Right hindlimb (tissue), 1 donor: ENCODE measurements at regions not wholly inside any gene's neighbourhood (a gene's known extent, or its start where the extent isn't known, plus 50 kb on each side); places are given as distances from the start of the nearest gene placed in this dataset.

Source experiments
- DNase-seq: peaks from one replicate; pipeline ENCODE4 v3.0.0-alpha.2; 2018

GRCh38 chr16:86377251-86378022 is 132.9 kb upstream of the FOXF1 start:
- no peak for DNase-seq

DNA sequence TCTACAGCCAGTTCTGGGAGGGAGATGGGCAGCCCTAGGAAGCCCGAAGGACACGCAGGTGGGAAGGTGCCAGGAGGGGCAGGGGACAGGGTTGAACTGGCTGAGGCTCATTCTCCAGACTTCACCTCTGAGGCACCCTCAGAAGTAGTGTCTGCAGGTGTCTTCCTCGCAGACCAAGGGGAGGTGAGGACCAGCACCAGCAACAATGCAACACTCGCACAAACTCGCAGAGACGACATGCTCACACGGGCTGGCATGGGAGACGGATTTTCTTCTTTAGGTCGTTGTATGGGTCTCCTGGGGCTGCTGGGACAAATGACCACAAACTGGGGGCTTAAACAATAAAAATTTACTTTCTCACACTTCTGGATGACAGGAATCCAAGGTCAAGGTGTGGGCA is 132.2 kb upstream of the FOXF1 start:
- DNase-seq = no peak

DNA sequence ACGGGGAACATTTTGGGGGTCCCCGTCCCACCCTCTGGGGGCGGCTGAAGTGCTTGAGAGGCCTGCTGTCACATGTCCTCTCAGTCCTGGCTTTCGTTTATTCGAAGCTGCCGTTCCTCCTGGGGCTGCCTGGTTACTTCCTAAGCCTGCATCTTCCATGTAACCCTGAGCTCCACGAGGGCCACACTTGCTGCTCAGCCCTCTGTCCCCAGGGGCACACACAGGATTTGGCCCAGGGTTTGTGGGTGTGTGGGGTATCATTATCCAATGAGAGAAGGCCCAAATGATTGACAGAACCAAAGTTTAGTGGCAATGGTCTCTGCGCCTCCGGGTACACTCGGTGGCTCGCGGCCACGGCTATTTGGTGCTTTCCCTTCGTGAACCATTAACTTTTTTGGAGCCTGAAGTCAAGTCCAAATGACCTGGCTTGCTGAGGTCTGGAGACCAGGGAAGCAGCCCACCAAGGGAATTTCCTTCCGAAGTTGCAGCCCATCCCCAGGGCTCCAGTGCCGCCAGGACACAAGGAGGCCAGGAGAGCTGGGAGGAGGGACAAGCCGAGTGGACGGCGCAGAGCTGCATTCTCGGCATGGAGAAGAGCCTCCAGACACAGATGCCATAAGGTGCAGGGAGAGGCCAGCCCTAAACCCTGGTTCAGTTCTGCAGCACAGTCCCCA is 131.4 kb upstream of the FOXF1 start:
- no peak for DNase-seq

DNA sequence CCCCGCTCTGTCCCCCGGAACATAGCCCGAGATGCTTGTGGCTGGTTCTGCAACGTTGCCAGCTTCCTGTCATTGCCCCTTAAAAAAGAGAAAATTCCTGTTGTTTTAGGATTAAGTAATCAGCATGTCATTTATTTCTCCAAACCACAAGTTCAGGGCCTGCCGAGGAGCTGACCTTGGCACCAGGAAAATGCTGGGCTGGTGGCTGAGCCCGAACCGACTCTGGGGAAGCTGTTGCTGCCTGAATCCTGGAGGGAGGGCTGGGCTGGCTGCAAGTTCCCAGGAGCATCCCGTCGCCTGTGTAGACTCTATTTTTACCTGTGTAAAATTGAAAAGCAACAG is 130.9 kb upstream of the FOXF1 start:
- no peak for DNase-seq

DNA sequence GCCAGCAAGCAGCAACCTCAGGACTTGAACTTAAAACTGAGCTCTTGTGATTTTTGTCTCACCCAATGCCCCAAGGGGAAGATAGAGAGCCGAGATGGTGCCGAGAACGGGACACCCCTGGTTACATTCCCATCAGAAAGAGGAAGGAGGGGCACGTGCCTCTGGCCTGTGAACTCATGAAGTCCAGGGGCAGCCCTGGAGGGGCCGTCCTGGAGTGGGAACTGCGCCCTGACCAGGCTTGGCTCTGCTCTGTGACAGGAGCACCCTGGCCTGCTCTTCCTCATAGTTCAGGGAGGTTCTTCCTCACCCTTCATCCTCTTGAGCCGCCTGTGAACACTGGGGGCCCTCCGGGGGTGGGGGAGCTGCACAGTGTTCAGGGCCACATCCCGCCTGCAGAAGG is 130.3 kb upstream of the FOXF1 start:
- no peak for DNase-seq

DNA sequence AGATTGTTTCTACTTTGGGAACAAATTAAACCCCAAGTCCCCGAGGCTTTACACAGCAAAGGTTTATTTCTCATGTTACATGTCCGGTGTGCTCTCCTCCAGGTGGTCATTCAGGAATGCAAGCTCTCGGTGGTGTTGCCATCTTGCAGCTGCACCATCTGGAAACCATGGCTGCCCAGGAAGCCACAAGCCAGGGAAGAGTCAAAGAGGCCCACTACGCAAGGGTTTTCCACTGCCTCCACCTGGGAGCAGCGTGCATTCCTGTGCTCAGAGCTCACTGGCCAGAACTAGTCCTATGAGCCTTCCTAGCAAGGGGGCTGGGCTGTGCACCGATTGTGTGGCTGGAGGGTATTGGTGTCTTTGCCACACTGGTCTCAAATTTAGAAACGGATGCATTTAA is 128.8 kb upstream of the FOXF1 start:
- DNase-seq = no peak

GRCh38 chr16:86382067-86382773 is 128.1 kb upstream of the FOXF1 start:
- DNase-seq = no peak

DNA sequence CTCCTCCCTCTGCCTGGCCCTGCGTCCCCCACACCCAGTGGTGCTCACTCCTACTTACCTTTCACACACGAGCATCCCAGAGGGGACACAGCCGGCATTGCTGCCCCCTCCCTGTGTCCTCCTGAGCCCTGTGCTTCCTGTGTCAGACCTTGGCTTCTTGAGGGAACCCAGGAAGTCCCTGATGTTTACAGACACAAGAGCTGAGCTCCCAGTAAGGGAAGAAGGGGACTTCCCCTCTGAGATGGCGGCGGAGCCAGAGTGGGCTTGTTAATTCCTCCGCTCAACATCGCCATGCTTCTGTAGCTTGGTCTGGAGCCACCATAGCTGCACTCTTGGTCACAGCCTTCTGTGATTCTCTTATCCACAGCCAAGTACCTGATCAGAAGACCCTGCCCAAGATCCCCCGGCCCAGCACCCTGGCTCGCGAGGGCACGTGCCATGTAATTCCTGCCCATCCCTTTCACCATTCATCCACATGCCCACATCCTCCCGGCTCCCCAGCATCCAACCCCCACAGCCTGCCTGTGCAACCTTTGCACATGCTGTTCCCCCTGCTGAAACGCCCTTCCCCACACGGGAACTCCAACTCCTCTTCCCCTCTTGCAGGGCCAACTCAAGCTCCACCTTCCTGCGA is 127.4 kb upstream of the FOXF1 start:
- no peak for DNase-seq

GRCh38 chr16:86383488-86384262 is 126.7 kb upstream of the FOXF1 start:
- no peak for DNase-seq

GRCh38 chr16:86384263-86384649 is 126.1 kb upstream of the FOXF1 start:
- no peak for DNase-seq

DNA sequence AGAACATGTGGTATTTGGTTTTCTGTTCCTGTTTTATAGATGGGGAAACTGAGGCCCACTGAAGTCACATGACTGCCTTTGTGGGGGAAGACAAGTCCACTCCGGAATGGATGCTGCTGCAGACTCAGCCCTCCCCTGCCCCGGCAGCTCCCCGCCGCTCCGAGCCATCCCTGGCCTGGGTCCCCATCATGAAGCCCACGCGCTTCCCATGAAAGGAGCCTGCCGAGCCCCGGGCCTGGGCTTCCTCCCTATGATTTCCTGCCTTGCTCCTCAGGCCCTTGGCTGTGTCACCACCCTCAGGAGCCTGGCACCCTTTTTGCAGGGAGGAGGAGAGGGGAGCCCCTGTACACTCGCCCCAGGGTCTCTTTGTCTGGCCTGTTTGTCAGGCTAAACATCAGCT is 125.3 kb upstream of the FOXF1 start:
- DNase-seq = no peak

GRCh38 chr16:86387468-86388440 is 122.6 kb upstream of the FOXF1 start:
- DNase-seq = no peak

GRCh38 chr16:86388976-86389375 is 121.4 kb upstream of the FOXF1 start:
- DNase-seq = no peak

DNA sequence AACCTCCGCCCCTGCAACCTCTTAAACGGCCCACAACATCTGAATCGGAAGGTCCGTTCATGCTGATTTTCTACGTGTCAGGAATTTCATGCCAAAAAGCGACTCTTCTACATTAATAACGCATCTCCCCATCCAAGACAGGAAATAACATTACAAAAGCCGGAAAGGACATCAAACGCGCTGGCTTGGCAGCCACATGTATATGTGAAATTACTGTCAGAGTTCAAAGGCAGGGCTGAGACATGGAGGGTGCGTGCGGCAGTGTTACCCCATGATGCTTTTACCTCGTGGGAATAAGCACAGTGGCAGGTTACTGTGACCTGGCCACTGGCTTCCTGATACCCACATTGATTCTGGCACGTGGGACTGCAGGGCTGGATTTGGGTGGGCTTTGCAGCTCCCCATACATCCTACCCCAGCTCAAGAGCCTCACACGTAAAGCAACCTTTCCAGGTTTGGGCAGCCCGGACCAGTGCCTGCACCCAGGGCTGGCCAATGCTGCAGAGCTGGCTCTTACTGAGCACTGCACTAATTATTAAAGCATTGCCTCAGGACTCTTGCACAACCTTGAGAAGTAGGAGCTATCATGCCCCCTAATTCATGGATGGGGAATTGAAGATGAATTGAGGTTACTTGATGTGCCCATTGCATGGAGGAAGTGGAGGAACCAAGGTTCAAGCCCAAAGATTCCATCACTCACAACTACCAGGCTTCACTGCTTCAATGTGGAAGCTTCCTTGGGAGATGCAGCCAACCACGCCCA is 120.6 kb upstream of the FOXF1 start:
- no peak for DNase-seq

GRCh38 chr16:86390335-86390734 is 120.0 kb upstream of the FOXF1 start:
- DNase-seq = no peak

DNA sequence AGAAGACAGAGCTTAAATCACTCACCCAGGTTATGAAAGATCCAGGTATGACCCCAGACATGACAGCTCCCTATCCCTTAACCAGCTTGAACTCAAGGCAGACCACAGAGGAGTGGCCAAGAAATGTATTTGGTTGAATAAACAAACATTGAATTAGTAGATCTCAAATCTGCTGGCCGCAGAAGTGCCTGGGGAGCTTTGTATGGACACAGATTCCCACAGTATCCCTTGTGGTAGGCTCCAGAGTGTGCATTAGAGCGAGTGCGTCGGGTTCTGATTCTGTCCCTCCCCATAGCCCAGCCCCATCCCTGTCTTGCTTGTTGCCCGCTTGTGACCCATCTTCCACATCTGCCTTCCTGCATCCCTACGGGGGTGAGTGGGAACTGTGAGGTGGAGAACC is 118.8 kb upstream of the FOXF1 start:
- DNase-seq = no peak

GRCh38 chr16:86391984-86392383 is 118.3 kb upstream of the FOXF1 start:
- no peak for DNase-seq

GRCh38 chr16:86392436-86393152 is 117.7 kb upstream of the FOXF1 start:
- no peak for DNase-seq

DNA sequence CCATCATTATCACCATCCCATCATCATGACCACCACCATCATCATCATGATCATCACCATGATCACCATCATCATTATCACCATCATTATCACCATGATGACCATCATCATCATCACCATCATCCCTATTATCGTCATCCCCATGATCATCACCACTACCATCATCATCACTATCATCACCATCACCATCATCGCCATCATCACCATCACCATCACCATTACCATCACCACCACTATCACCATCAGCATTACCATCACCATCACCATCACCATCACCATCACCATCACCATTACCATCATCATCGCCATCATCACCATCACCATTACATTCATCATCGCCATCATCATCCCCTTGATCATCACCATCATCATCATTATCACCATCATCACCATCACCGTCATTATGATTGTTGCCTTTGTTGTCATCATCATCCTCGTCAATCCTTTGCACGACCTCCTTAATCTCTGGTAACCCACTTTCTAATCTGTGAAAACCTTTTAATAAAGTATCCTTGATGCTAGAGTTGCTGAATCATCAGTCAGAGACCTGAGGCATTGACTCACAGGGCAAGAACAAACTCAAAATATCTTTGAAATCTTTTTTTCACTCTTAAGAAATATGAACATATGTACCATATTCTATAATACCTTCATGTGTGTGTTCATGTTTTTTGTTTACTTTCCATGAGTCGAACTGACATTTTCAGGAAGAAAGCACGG is 116.3 kb upstream of the FOXF1 start:
- no peak for DNase-seq
